Neural cell (in vitro differentiated cells): ENCODE measurements at regions not wholly inside any gene's neighbourhood (a gene's known extent, or its start where the extent isn't known, plus 50 kb on each side); places are given as distances from the start of the nearest gene placed in this dataset.

ENCODE experiments used
- POLR2AphosphoS5 ChIP-seq: IDR thresholded peaks from 2 replicates; pipeline ENCODE4 v1.6.1; 2012
- TF ChIP-seq, protein P1 (sequence below): fragments of 450-650 bp; IDR thresholded peaks from 2 replicates; pipeline ENCODE4 v1.5.1; 2014; ENCODE audit warnings: antibody characterized with exemption, mild to moderate bottlenecking, moderate library complexity; ENCODE audit not compliant: poor library complexity, severe bottlenecking

DNA sequence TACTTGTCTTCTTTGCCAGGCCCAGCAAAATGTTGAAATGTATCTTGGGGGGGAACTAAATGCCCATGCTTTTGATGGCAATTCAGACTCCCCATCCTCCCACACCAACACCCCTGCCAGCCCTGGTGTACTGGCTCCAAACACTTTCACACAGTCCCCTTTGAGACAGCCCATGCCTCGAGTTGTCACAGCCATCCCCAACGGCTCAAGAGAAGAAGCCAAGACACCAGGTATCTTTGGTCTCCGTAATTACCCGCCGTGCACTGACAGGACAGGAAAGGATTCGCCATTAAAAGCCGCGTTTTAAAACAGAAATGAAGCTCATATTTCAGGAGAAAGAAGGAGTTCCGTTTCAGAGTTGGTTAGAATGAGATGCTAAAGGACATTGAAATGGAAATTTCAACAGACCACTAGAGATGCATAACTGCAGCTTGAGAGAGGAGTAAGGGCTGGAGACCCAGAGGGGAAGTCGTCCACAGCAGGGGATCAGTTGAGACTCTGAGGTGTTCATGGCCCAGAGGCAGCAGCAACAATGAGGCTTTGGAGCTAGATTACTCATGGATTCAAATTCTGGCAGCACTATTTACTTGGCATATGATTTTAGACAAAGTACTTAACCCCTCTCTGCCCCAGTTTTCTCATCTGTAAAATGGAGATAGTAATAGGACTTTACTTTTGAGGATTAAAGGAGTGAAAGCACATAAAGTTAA is 63.5 kb upstream of the ADGRF1 start:
- TF ChIP-seq, protein P1, sequence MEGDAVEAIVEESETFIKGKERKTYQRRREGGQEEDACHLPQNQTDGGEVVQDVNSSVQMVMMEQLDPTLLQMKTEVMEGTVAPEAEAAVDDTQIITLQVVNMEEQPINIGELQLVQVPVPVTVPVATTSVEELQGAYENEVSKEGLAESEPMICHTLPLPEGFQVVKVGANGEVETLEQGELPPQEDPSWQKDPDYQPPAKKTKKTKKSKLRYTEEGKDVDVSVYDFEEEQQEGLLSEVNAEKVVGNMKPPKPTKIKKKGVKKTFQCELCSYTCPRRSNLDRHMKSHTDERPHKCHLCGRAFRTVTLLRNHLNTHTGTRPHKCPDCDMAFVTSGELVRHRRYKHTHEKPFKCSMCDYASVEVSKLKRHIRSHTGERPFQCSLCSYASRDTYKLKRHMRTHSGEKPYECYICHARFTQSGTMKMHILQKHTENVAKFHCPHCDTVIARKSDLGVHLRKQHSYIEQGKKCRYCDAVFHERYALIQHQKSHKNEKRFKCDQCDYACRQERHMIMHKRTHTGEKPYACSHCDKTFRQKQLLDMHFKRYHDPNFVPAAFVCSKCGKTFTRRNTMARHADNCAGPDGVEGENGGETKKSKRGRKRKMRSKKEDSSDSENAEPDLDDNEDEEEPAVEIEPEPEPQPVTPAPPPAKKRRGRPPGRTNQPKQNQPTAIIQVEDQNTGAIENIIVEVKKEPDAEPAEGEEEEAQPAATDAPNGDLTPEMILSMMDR = no peak
- no peak for TF ChIP-seq POLR2AphosphoS5
